ENCODE measurements at regions not wholly inside any gene's neighbourhood (a gene's known extent, or its start where the extent isn't known, plus 50 kb on each side); places are given as distances from the start of the nearest gene placed in this dataset.
A peak's percentile ranks its signal among the peaks of the same experiment; 100 is the strongest.

DNA sequence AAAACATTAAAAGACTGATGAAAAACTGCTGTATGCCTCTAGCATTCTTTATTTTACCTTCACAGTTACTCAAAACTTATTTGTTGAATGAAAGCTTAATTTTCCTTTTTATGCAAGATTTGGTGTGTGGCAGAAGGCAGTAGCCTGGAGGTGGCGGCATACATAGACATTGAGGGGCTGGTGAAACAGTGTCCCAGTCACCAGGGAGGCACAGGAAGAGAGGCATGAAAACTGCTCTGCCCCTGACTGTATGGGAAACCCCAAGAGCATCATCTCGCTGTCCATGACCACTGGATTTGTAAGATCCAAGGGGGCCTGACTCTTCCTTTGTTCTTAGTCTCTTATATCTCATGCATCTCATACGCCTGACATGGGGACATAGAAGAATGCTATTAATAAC, 493.7 kb upstream of the GOLIM4 start:
- no peak for ATAC-seq
- DNase-seq = no peak
- H3K4me3 ChIP-seq = no peak overlapping the region
- H3K27me3 ChIP-seq = no peaks in the 10 kb centered on the region
- no peaks in the 10 kb centered on the region for H3K4me1 ChIP-seq
- H3K36me3 ChIP-seq = no peaks in the 10 kb centered on the region
- 78% methylated on average over 3 of the region's 3 CpGs for WGBS (ENCODE audit: insufficient coverage, low coverage, low lambda C conversion rate, missing lambda C conversion rate)
- H3K27ac ChIP-seq = no peak overlapping the region
- no peaks in the 10 kb centered on the region for H3K9me3 ChIP-seq
- TF ChIP-seq POLR2A (IDR thresholded peaks at IDR 0.05) = no peak
- TF ChIP-seq CTCF (IDR thresholded peaks at IDR 0.05) = no peak
- intact Hi-C loops (cut with DNase I) = no loop called here

GRCh38 chr3:168585544-168585943, 489.8 kb upstream of the GOLIM4 start:
- TF ChIP-seq CTCF (IDR thresholded peaks at IDR 0.05) = no peak
- no peak for TF ChIP-seq POLR2A (IDR thresholded peaks at IDR 0.05)
- ATAC-seq (no peak), DNase-seq (no peak)
- peaks cover 0 to 3% (median 0%) of the 10 kb centered on the region in 4 donors for H3K4me1 ChIP-seq
- intact Hi-C loops (cut with DNase I) = no loop called here
- H3K9me3 ChIP-seq = no peaks in the 10 kb centered on the region
- no peaks in the 10 kb centered on the region for H3K36me3 ChIP-seq
- H3K27me3 ChIP-seq = no peaks in the 10 kb centered on the region
- H3K27ac ChIP-seq = no peak overlapping the region
- no peak overlapping the region for H3K4me3 ChIP-seq

GRCh38 chr3:168583977-168584376, 488.3 kb upstream of the GOLIM4 start:
- ATAC-seq (no peak), DNase-seq (no peak)
- WGBS (ENCODE audit: insufficient coverage, low coverage, low lambda C conversion rate, missing lambda C conversion rate) = 72% methylated on average over 3 of the region's 3 CpGs
- no peaks in the 10 kb centered on the region for H3K27me3 ChIP-seq
- no peaks in the 10 kb centered on the region for H3K9me3 ChIP-seq
- peaks cover 0 to 3% (median 0%) of the 10 kb centered on the region in 4 donors for H3K4me1 ChIP-seq
- H3K27ac ChIP-seq = no peak overlapping the region
- TF ChIP-seq POLR2A (IDR thresholded peaks at IDR 0.05) (no peak), CTCF (IDR thresholded peaks at IDR 0.05) (no peak)
- intact Hi-C loops (cut with DNase I) = no loop called here
- no peaks in the 10 kb centered on the region for H3K36me3 ChIP-seq
- no peak overlapping the region for H3K4me3 ChIP-seq

GRCh38 chr3:168582503-168582902, 486.8 kb upstream of the GOLIM4 start:
- intact Hi-C loops (cut with DNase I) = no loop called here
- H3K4me3 ChIP-seq = no peak overlapping the region
- H3K27me3 ChIP-seq = no peaks in the 10 kb centered on the region
- no peaks in the 10 kb centered on the region for H3K36me3 ChIP-seq
- H3K9me3 ChIP-seq = no peaks in the 10 kb centered on the region
- DNase-seq (no peak), ATAC-seq (no peak)
- H3K4me1 ChIP-seq = peaks cover 0 to 3% (median 0%) of the 10 kb centered on the region in 4 donors
- H3K27ac ChIP-seq = no peak overlapping the region
- TF ChIP-seq CTCF (IDR thresholded peaks at IDR 0.05) = no peak
- TF ChIP-seq POLR2A (IDR thresholded peaks at IDR 0.05) = no peak

- H3K36me3 ChIP-seq = no peaks in the 10 kb centered on the region
- WGBS (ENCODE audit: insufficient coverage, low coverage, low lambda C conversion rate, missing lambda C conversion rate) = 27% methylated on average over 2 of the region's 2 CpGs
- DNase-seq (no peak), ATAC-seq (peak; percentile 38 to 80 (median 50))
- no peaks in the 10 kb centered on the region for H3K27me3 ChIP-seq
- no peaks in the 10 kb centered on the region for H3K9me3 ChIP-seq
- TF ChIP-seq POLR2A (IDR thresholded peaks at IDR 0.05) (no peak), CTCF (IDR thresholded peaks at IDR 0.05) (no peak)
- peaks cover 0 to 3% (median under 1%) of the 10 kb centered on the region in 4 donors for H3K4me1 ChIP-seq
- intact Hi-C loops (cut with DNase I) = no loop called here
- H3K4me3 ChIP-seq = no peak overlapping the region
- H3K27ac ChIP-seq = no peak overlapping the region
Observed at GRCh38 chr3:168581771-168582225, 486.1 kb upstream of the GOLIM4 start.

All from right lobe of liver (tissue), 6 donors.